ENCODE measurements at regions not wholly inside any gene's neighbourhood (a gene's known extent, or its start where the extent isn't known, plus 50 kb on each side); places are given as distances from the start of the nearest gene placed in this dataset.

- TF ChIP-seq ZSCAN5A (tag by site-specific recombination; IDR thresholded peaks at IDR 0.05) (no peak), GLIS2 (tag by site-specific recombination; IDR thresholded peaks at IDR 0.05) (no peak), ZBTB26 (tag by site-specific recombination; optimal IDR thresholded peaks at IDR 0.05) (no peak), ZNF391 (tag by site-specific recombination; IDR thresholded peaks at IDR 0.05; ENCODE audit: borderline replicate concordance, low read depth) (no peak), ZNF510 (tag by site-specific recombination; IDR thresholded peaks at IDR 0.05; ENCODE audit: insufficient replicate concordance) (no peak), SCRT2 (tag by site-specific recombination; IDR thresholded peaks at IDR 0.05) (no peak), ZNF596 (tag by site-specific recombination; IDR thresholded peaks at IDR 0.05) (no peak), OVOL3 (tag by site-specific recombination; IDR thresholded peaks at IDR 0.05) (no peak), PRDM4 (tag by site-specific recombination; IDR thresholded peaks at IDR 0.05) (no peak), ZNF23 (tag by site-specific recombination; IDR thresholded peaks at IDR 0.05; ENCODE audit: borderline replicate concordance) (no peak), ZNF660 (tag by site-specific recombination; IDR thresholded peaks at IDR 0.05) (no peak), TCF7L2 (IDR thresholded peaks at IDR 0.05; ENCODE audit: borderline replicate concordance, low read depth, low read length) (no peak), ZNF830 (tag by site-specific recombination; IDR thresholded peaks at IDR 0.05; ENCODE audit: low read depth) (no peak)
- Histone ChIP-seq H3K9me3 (ENCODE audit: control insufficient read depth, insufficient read depth, low read depth, low read length) (no peaks in the 10 kb centered on the region), H3K27ac (ENCODE audit: extremely low read depth, low read depth, low read length) (no peak overlapping the region), H3K4me1 (ENCODE audit: control insufficient read depth, insufficient read depth, low read length) (no peaks in the 10 kb centered on the region), H3K4me3 (ENCODE audit: low read depth, low read length) (no peak overlapping the region), H3K36me3 (ENCODE audit: control insufficient read depth in 2 of 2, insufficient read depth in 1 of 2, low read length in 2 of 2) (no peaks in the 10 kb centered on the region)
- POLR2A ChIA-PET, result no interaction called here
- CTCF ChIA-PET, result no interaction called here
Measured at GRCh38 chr12:47312147-47312546, 232.4 kb upstream of the AMIGO2 start.

- Histone ChIP-seq H3K4me3 (ENCODE audit: low read depth, low read length) (no peak overlapping the region), H3K9me3 (ENCODE audit: control insufficient read depth, insufficient read depth, low read depth, low read length) (no peaks in the 10 kb centered on the region), H3K4me1 (ENCODE audit: control insufficient read depth, insufficient read depth, low read length) (no peaks in the 10 kb centered on the region), H3K36me3 (ENCODE audit: control insufficient read depth in 2 of 2, insufficient read depth in 1 of 2, low read length in 2 of 2) (no peaks in the 10 kb centered on the region), H3K27ac (ENCODE audit: extremely low read depth, low read depth, low read length) (no peak overlapping the region)
- TF ChIP-seq PATZ1 (tag by site-specific recombination; IDR thresholded peaks at IDR 0.05) (no peak), ZNF626 (tag by site-specific recombination; IDR thresholded peaks at IDR 0.05) (no peak), ZNF76 (tag by site-specific recombination; IDR thresholded peaks at IDR 0.05; ENCODE audit: borderline replicate concordance, low read depth) (no peak), ZNF157 (tag by site-specific recombination; IDR thresholded peaks at IDR 0.05) (no peak), GLI2 (tag by site-specific recombination; IDR thresholded peaks at IDR 0.05; ENCODE audit: borderline replicate concordance, low read depth) (no peak), PRDM6 (tag by site-specific recombination; IDR thresholded peaks at IDR 0.05) (no peak), SCRT1 (tag by site-specific recombination; IDR thresholded peaks at IDR 0.05; ENCODE audit: borderline replicate concordance) (no peak), ZNF776 (tag by site-specific recombination; IDR thresholded peaks at IDR 0.05; ENCODE audit: borderline replicate concordance) (no peak)
- ChIA-PET POLR2A (no interaction called here), CTCF (no interaction called here)
Measured at GRCh38 chr12:47311568-47311967, 231.8 kb upstream of the AMIGO2 start.
